NCI-H2227 (cell line): ENCODE measurements at regions not wholly inside any gene's neighbourhood (a gene's known extent, or its start where the extent isn't known, plus 50 kb on each side); places are given as distances from the start of the nearest gene placed in this dataset.
"Not testable (repeated sequence)": the region's sequence is repeated elsewhere in the genome, so short reads cannot be mapped to it uniquely, and the experiment has no call there.

ENCODE experiments used
- DNase-seq: peaks from one replicate; lab custom pipeline; 2025; ENCODE audit not compliant: unreplicated experiment; lab: John Stamatoyannopoulos, UW

DNA sequence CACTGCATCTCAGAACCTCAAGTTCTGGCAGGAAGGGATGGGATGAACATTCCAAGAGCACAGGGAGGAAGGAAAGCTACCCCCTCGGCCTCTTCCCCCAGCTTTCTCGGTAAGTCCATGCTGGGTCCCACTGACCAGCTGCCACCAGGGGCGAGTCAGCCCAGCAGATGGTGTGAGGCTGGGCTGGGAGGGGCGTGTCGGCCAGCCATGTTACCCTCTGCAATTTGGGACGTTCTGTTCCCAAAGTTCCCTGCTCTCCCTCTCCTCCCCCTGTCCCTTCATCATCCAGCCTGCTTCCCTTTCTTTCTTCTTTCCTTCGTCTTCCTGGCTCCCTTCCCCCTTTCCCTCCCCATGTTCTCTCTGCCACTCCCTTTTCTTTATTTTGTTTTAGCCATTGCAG is 74.3 kb upstream of the TNP1 start:
- no peak for DNase-seq

DNA sequence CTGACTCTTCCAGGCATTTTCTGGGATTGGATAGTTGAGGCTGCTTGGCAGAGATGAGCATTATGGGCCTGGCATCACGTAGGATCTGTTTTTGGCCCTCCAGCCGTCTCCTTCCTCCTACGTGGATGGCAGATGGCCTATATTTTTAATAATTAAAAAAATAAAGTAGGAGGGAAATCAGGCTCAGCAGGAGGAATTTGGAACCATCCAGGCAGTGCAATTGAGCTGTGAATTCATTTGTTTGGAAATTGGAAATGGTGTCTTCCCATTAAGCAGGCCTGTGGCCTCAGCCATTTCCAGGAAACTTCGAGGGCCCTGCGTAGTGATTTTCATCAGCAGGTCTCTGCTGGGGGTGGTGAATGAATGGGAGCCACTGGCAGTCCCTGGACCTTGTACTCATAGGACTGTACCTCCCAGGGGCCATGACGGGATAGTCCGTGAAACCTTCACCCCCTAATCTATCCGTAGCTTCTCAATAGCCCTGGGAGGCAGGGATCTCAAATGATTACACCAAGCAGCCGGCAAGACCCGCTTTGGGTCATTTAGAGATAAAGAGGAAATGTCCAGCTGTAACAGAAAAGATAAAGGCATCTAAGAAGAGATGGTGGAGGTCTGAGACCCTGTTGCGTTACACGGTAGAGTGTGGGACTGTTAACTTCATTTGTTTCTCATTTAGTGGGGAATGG is 73.1 kb upstream of the TNP1 start:
- DNase-seq: no peak

DNA sequence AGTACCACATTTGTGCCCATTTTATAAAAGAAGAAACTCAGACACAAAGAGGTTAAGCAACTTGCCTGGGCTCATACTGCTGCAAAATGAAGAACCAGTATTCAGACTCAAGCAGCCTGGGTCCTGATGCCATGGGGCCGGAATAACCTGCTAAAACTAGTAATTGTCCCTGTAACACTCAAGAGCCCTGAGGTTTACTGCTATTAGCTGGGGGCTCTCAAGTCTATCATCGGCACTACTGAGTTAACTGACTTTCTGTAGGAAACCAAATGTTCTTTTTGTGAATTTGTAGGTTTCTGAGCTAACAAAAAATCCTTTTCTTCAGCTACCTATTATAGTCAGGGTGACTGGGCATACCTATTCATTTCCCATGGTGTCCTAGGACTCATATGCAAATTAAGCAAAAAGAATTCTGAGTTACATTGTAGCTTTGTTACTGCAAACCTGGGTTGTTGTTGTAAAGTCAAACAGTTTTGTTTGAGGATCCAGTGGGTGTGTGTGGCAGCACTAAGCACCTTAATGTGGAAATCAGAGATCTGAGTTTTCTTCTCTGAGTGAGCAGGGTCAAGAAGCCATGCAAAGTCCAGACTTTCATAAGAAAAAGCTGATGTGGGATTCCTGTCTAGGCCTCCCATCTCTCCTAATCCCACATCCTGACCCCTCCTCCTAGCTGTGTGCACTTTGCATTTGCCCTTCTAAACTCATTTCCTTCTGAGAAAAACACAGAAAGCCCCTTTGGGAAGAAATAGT is 72.4 kb upstream of the TNP1 start:
- no peak for DNase-seq

DNA sequence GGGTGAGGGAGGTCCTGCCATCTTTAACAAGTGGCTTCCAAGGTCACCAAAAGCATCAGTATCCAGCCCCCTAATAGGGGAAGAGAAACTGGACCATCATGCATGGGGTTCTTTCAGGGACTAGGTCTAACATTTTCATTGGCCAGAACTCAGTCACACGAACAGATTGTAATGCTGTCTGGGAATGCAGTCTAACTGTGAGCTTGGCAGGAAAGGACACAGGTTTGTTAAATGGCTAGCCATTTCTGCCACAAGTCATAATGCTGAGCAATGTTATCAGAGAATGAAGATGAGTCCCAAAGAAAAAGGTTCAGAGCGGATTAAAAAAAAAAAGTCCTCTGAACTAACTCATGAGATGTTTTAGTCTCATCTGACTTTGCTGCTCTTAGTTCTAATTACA is 70.9 kb upstream of the TNP1 start:
- no peak for DNase-seq

DNA sequence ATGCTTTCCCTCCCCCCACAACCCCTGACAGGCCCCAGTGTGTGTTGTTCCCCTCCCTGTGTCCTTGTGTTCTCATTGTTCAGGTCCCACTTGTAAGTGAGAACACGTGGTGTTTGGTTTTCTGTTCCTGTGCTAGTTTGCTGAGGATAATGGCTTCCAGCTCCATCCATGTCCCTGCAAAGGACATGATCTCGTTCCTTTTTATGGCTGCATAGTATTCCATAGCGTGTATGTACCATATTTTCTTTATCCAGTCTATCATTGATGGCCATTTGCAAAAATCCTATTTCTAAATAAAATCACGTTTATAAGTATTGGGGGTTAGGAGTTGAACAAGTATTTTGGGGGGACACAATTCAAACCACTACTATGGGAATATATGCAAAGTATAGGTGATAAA is 69.5 kb upstream of the TNP1 start:
- DNase-seq: not testable (repeated sequence)

DNA sequence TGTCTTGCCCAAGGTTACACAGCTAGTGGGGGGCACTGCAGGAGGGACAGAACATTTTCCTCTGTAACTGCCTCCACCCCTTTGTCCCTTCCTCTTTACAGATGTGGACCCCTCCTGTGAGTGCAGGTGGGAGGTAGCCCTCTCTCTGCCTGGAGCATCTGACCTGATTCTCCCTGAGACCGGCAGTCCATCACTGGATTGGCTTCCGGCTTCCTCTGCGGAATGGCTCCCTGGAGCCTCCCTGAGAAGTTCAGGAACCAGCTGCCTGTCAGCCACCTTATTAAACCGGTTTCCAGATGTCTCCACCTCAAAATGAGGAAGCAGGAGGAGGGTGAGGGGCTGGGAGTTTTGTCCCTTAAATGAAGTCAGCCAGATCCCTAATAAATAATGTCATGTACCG is 67.3 kb upstream of the TNP1 start:
- no peak for DNase-seq

DNA sequence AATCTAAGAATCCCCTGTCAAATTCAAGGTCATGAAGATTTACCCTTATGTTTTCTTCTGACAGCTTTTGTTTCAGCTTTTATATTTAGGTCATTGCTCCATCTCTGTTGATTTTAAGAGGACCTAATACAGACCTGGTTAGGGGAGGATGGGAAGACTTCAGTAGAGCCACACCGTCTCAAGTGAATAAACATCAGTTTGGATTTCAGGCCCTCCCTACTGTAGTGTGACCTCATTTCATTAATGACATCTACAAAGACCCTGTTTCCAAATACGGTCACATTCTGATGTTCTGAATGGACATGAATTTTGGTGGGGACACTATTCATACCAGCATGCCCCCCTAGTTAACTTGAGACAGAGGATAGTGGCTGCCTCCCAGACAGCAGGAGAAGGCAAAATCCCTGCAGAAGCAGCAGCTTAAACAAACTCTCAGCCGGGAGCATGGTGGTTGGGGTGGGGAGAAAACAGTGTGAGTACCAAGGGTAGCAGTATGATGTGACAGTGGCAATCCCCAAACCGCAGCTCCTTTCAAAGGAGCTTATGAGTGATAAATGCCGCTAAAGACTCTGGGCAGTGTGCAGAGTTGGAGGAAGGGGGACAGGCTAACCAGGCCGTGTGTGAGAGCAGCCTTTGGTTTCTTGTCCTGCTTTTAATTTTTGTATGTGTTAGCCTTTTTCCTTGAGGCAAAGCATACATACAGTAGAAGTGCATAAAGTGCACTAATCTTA is 65.9 kb upstream of the TNP1 start:
- no peak for DNase-seq

DNA sequence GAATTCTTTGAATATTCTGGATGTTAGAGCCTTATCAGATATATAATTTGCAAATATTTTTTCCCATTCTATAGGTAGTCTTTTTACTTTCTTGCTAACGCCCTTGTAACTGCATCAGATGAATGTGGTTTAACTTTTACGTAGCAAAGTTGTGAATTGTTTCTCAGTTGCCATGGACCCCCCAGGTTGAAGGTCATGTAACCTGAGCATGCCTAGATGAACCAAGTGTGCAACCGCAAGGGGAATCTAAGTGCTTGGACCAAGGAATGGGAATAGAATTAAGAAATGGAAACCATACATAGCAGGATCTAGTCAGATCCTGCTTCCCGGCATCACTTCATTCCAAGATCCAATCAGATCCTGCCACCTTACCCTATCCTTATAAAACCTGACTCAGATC is 65.1 kb upstream of the TNP1 start:
- no peak for DNase-seq

DNA sequence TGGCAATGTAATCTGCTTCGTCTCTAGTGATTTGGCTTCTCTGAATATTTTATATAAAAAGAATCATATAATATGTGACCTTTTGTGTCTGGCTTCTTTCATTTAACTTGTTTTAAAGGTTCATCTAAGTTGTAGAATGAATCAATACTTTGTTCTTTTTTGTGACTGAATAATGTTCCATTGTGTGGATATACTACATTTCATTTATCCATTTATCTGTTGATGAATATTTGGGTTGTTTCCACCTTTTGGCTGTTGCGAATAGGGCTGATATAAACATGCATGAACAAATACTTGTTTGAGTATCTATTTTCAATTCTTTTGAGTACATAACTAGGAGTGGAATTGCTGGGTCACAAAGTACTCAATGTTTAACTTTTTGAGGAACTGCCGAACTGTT is 63.8 kb upstream of the TNP1 start:
- no peak for DNase-seq

DNA sequence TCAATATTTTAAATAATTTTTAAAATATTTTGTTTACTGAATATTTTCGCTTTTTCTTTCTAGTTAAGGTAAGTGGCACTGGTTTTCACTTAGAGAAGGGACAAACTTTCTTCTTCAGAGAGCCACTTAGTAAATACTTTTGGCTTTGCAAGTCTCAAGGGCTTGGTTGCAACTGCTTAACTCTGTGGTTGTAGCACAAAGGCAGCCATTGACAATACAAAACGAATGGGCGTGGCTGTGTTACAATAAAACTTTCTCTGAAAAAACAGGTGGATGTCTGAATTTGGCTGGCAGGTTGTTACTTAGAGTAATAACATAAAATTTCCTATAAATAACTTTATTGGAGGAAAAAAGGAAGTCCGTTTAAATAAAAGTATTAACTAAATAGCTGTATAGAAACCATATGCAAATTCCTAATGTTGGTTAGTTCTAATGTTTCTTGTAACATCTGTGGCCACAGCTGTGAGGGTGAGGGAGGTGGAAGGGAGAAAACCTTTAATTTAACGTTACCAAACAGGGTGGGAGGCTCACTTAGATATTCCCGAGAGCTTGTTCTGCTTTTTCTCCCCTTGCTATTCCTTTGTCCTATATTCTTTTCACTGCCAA is 62.4 kb upstream of the TNP1 start:
- no peak for DNase-seq

DNA sequence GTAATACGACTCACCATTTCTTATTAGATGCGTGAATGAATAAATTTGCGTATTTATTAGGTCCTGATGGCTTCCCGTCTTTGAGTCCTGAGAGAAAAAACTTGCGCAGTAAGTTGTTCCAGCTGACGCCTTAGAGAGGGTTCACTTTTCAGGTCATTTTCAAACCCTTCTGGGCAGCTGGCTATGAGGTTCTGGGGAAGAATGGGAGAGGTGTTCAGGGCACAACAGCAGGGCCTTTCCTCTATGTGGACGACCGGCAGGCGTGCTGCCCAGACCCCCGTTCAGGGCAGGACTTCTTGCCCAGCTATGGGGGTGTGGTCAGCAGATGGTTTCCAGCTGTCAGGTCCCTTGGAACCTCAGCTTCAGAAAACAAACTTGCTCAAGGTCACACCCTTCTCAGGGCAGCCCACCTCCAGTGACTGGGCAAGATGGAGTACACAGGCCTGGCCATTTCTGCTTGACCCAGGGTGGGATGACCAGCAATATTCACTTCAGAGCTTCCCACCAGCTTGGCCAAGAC is 61.1 kb upstream of the TNP1 start:
- no peak for DNase-seq

DNA sequence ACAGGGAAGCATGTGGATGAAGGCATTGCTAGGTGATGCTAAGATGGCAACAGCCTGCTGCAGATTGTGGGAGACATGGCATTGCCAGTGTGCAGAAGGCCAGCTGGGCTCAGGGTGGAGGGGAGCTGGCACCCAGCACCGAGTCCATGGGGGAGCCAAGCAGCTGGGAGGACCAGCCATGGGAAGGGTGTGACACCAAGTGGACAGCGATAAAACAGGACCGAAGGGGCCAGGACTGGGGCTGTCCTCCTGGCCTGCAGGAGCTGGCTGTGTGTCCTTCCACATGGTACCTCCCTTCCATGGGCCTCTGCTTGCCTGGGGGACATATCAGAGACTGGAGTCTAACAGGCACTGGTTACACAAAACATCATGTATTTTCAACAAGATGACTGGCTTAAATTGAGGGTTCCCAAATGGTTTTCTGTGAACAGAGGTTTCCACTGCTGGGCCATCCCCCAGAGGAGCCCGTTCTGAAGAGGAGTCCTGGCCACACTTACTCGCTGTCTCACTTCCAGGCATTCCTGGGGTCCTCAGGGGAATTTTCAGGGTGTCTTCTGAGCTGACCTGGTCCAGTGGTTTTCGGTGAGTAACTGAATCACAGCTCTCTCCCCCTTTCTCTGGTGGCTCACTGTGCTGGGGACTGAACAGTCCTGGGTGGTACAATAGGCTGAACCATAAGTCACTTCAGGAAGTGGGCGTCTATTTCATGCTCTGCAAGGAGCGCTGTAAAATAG is 60.4 kb upstream of the TNP1 start:
- no peak for DNase-seq

DNA sequence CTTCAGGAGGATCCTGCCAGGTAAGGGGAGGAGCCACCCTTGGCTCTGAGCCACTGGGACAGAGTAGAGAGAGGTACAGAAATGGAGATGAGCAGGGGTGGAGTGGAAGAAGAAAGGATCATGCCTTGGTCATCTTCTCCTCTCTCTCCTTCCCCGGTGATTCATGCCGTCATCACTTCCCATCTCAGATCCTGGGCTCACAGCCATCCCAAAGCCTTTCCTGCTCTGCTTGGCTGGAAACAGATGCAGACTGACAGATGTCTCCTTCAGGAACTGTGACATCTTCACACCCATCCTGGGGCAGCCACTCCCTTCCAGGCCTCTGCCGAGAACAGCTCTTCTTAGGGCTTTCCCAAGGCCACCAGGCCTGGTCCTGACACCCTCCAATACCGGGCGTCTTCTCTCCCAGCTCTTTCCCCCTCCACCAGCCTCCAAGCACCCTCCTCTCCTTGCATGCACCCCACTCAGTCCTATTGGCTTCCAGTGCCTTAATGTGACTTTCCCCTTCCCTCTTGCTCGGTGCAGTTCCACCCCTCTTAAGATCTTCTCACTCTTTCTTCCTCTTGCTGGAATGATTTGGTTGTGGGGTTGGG is 58.3 kb upstream of the TNP1 start:
- no peak for DNase-seq

DNA sequence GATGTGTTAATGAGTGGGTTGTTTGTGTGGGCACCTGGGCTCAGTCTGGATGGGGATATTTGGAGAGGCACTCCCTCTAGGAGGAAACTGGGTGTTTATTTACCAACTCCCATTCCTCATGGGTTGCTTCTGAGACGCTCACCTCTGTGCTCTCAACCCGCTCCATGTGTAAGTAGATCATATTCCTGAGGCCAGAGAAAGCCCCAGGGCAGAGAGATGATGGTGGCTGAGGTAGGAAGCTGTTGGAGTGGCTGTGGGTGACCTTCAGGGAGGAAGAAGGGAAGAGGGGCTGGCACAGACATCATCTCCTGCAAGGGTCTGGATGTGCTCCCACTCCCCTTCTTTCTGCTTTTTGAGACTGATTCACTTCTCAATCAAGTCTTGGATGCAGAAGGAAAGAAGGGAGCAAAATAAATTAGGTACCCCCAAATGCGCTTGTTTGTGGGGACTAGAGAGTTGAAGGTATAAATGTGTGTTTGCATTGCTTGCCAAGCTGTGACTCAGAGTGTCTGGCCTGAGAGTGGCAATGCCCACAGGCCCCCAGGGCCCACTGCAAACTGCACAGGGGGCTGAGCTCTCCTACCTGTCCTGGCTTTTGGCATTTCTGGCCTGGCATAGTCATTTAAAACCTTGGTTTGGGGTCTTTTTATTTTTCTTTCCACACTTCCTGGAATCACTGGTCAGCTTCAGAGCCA is 57.2 kb upstream of the TNP1 start:
- DNase-seq: no peak

DNA sequence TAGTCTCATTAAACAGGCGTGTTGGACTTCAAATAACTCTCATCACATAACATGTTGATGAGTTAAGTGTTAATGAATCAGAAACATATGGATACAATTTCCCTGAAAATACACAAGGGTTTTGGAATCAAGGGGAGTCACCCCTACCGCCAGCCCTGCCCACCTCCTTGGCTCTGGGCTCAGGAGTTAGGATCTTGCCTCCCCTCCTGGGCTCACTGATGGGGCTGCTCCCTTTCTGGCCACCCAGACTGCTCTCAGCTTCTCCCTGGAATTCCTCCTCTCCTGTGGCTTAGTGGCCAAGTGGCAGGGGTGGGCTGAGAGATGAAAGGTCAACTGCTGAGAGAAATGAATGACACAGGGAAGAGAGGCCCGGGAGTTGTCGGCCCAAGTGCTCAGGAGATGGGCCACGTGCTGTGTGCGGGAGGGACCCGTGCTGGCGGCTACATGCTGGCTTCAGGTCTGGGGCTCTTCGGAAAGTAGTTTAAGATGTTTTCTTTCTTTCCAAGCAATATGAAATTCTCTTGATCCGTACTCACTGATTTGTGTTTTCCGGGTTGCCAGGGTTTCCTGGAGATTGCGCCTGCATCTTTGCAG is 55.8 kb upstream of the TNP1 start:
- no peak for DNase-seq

DNA sequence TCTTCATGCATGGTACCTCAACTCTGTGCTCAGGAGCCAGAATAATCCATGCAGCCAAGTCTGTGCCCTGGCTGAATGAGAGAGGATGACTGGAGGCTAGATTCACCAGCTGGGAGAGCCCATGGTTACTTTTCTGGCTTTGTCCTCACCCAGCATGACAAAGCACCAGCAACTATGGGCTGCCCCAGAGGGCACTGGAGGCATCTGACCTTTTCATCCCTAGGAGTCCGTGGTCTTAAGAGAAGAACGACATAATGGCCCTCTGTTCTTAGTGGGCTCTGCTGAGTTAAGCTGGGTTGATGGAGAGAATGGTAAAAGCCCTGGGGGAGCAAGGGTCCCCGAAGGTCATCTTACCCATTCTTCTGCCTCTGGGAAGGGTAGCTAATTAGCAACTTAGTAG is 54.6 kb upstream of the TNP1 start:
- no peak for DNase-seq

DNA sequence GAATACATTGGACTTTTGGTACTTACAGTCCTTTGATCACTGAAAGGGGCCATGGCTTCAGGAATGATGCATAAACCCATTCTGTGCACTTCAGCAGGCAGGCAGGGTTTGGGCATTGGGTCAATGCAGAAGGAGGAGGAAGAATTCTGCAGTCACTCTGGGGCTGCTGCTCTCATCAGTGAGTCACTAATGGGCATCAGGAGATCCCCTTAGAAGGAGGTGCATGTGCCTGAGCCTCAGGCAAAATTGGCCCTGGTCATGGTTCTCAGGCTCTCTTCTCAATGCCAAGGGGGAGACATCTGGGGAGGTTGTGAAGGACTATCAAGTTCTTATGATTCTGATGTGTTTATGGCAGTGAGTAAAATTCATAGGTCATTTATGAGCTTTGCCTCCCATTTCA is 52.0 kb upstream of the TNP1 start:
- DNase-seq: no peak

DNA sequence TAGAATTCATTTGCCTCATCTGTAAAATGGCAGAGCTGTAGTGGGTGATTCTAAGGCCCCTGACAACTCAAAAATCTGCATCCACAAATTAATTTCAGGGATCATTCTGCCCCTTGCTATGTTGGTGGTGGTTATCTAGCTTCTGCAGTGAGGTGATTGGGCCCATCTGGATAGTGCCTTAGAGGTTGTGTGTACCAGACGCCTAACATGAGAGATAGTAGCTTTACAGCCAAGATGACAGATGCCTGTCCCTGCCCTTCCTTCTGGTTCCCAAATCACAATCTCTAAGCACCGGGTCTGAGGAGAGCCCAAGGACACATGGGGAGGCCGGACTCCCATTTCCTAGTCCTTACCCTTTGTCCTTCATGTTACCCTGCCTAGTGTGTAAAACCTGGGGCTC is 51.1 kb upstream of the TNP1 start:
- no peak for DNase-seq

DNA sequence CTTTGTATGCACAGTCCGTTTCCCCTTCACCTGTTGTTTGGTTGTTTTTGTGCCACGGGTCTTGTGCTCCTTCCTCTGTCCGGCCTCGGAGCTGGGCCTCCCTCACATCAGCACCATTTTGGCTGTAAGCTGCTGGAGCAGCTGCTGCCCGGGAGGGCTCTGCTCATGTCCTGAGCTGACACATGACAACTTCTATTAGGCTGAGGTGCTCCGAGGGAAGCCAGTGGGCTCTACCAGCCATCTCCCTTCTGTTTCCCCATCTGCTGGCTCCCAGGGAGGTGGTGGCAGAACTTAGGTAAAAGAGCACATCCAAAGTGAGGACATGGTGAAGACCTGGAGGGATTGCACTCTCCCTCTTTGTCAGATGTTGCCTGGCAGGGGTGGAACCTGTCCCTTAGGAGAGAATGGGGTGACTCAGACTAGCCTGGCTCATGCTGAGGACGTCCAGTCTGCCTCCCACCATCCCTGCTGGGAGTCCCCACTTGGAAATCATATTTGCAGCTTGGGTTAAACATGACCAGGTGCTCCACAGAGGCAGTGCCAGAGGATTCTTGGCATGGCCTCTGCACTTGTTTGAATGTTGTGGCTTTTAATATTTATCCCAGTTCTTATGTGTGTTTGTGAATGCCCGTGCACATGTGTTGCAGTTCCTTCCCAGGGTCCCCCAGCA is 49.8 kb upstream of the TNP1 start:
- DNase-seq: no peak
